ENCODE measurements at regions not wholly inside any gene's neighbourhood (a gene's known extent, or its start where the extent isn't known, plus 50 kb on each side); places are given as distances from the start of the nearest gene placed in this dataset.
"Not testable (repeated sequence)": the region's sequence is repeated elsewhere in the genome, so short reads cannot be mapped to it uniquely, and the experiment has no call there.

DNA sequence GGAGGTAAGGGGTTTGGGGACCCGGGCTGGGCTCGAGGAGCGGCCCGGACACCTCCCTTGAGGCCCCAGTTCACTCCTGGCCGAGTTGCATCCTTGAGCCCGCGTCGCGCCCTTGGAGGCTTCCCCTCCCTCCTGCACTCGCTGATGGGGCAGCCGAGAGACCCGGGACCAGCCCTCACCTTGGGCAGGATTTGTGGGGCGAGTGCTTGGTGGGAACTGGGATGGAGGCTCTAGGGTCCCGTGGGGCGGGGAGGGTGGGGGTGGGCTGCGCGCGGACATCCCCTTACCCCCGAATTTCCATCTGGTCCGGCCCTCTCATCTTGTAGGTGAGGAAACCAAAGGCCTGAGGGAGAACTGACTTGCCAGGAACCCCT, 134.9 kb upstream of the ERV3-1 start:
- not testable (repeated sequence) for H3K9ac ChIP-seq (ENCODE audit: low read length); H3K27me3 ChIP-seq (ENCODE audit: control insufficient read depth, insufficient read depth, low read length); H3K9me3 ChIP-seq (ENCODE audit: control insufficient read depth, low read length); H3K36me3 ChIP-seq (ENCODE audit: control insufficient read depth, insufficient read depth, low read length); H3K4me3 ChIP-seq (ENCODE audit: low read length); H3K4me1 ChIP-seq (ENCODE audit: control insufficient read depth, insufficient read depth, low read length)

DNA sequence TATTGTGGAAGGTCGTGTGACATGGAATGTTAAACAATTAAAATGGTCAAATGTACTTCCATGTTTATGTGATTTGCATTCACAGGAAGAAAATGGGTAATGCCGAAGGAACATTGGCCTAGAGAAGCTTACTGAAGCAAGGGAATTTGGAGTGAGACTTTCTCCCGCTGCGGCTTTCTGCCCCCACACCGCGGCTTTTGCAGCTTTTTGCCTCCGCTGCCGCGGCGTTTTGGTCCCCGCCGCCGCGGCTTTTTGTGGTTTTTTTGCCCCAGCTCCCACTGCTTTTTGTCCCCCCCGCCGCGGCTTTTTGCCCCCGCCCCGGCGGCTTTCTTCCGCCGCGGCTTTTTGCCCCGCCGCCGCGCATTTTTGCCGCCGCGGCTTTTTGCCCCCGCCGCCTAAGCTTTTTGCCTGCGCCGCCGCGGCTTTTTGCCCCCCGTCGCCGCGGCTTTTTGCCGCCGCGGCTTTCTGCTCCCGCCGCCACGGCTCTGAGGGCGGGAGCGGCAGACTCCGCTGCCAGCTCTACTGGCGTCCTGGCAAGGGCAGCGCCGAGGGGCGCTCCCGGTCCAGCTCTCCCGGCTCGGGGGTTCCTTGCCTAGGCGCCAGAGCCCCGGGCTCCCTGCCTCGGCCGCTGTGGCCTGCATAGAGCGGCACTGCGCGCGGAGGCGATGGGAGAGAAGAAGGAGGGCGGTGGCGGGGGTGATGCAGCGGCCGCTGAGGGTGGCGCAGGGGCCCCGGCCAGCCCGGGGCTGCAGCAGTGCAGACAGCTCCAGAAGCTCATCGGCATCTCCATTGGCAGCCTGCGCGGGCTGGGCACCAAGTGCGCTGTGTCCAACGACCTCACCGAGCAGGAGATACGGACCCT, 134.3 kb upstream of the ERV3-1 start:
- not testable (repeated sequence) for H3K9ac ChIP-seq (ENCODE audit: low read length); H3K27me3 ChIP-seq (ENCODE audit: control insufficient read depth, insufficient read depth, low read length); H3K4me1 ChIP-seq (ENCODE audit: control insufficient read depth, insufficient read depth, low read length); H3K36me3 ChIP-seq (ENCODE audit: control insufficient read depth, insufficient read depth, low read length); H3K9me3 ChIP-seq (ENCODE audit: control insufficient read depth, low read length); H3K4me3 ChIP-seq (ENCODE audit: low read length)

DNA sequence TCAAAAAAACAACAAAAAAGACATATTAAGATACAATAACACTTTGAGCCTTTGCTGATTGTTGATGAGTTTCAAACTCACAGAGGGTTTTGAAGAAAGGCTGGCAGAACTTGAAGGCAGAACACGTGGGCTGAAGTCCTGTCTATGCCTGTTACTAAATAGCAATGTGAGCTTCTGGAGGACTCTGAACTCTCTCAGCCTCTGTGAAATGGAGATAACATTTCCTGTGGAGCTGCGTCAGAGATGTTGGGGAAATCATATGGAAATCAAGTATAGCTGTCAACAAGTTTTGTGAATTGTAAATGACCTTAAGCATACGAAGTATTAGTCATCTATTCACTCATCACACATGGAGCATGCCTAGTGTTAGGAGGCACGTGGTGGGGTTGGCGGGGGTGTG, 130.4 kb upstream of the ERV3-1 start:
- H3K27me3 ChIP-seq (ENCODE audit: control insufficient read depth, insufficient read depth, low read length); H3K4me1 ChIP-seq (ENCODE audit: control insufficient read depth, insufficient read depth, low read length); H3K9ac ChIP-seq (ENCODE audit: low read length); H3K36me3 ChIP-seq (ENCODE audit: control insufficient read depth, insufficient read depth, low read length); H3K9me3 ChIP-seq (ENCODE audit: control insufficient read depth, low read length); H3K4me3 ChIP-seq (ENCODE audit: low read length): not testable (repeated sequence)

DNA sequence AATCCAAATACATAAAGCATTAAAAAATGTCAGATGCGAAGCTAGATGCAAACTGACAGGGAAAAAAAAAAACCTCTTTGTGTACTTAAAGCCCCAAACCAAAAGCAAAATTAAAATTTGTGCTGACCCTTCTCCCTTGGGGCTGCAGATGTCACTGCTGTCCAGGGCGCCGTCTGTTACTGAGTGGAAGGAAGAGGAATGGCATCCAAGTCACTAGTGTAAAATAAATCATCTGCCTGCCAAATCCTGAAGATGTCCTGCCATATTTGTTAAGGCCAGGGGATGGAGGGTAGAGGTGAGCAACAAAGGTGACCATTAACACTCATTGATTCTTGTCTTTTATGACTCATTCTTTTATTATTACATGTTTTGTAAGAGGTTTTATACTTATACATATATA, 126.6 kb upstream of the ERV3-1 start:
- H3K9ac ChIP-seq (ENCODE audit: low read length) = not testable (repeated sequence)

DNA sequence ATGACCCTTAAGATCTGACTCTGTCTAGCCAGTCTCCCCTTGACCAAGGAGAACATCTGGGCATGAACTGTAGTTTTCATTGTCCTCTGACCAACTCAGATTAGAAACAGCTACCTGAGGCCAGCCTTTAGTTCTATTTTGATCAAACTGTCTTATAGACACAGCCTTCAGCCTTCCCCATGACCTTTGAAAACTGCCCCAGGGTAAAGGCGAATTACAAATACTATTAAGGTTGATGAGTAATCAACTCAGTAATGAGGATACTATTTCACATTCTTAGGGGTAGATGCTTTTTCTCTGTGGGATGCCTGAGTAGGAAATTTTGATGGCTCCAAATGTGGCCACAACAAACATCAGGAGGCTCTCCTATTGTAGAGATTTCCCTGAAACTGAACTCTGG, 125.8 kb upstream of the ERV3-1 start:
- not testable (repeated sequence) for H3K4me3 ChIP-seq (ENCODE audit: low read length); H3K9ac ChIP-seq (ENCODE audit: low read length); H3K9me3 ChIP-seq (ENCODE audit: control insufficient read depth, low read length); H3K36me3 ChIP-seq (ENCODE audit: control insufficient read depth, insufficient read depth, low read length); H3K4me1 ChIP-seq (ENCODE audit: control insufficient read depth, insufficient read depth, low read length); H3K27me3 ChIP-seq (ENCODE audit: control insufficient read depth, insufficient read depth, low read length)

More for the DNA sequence above, 126.6 kb upstream of the ERV3-1 start:
- H3K4me1 ChIP-seq (ENCODE audit: control insufficient read depth, insufficient read depth, low read length); H3K36me3 ChIP-seq (ENCODE audit: control insufficient read depth, insufficient read depth, low read length); H3K9me3 ChIP-seq (ENCODE audit: control insufficient read depth, low read length); H3K27me3 ChIP-seq (ENCODE audit: control insufficient read depth, insufficient read depth, low read length); H3K4me3 ChIP-seq (ENCODE audit: low read length): not testable (repeated sequence)

DNA sequence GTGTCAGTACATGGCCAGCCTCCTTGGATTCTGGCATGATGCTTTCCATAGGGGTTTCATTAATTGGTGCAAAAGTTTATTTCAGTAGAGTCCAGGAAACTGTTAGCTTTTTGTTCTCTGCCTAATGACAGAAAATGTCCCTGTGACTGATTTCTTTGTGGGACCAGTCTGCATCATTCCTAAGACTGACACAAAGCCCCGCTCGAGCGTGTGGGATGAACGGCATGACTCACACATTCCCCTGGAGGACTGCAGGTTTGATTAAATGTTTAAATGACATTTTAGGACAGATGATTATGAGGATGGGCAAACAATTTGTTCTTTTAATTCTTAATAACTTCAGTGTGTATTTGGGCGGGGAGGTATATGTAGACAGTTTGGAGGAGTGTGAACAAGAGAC, 120.9 kb upstream of the ERV3-1 start:
- H3K9me3 ChIP-seq (ENCODE audit: control insufficient read depth, low read length); H3K4me3 ChIP-seq (ENCODE audit: low read length); H3K36me3 ChIP-seq (ENCODE audit: control insufficient read depth, insufficient read depth, low read length); H3K9ac ChIP-seq (ENCODE audit: low read length); H3K4me1 ChIP-seq (ENCODE audit: control insufficient read depth, insufficient read depth, low read length); H3K27me3 ChIP-seq (ENCODE audit: control insufficient read depth, insufficient read depth, low read length): not testable (repeated sequence)

DNA sequence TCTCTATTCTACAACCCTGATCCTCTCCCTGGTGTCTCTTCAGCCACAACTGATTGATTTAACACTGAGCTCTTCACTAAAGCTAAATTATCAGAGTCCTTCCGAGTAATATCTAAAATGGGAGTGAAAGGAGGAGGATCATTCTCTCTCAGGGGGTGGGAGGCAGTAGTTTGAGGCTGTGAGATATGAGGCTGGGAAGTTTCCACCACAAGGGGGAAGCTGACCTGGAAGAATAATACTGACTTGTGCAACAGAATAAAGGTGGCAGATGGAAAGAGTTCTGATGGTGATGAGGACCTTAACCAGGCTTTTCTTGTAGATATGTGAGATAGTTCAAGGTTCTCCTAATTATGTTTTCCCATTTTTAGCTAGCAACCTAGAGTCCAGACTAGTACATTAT, 118.1 kb upstream of the ERV3-1 start:
- H3K4me1 ChIP-seq (ENCODE audit: control insufficient read depth, insufficient read depth, low read length); H3K36me3 ChIP-seq (ENCODE audit: control insufficient read depth, insufficient read depth, low read length); H3K4me3 ChIP-seq (ENCODE audit: low read length); H3K27me3 ChIP-seq (ENCODE audit: control insufficient read depth, insufficient read depth, low read length); H3K9me3 ChIP-seq (ENCODE audit: control insufficient read depth, low read length); H3K9ac ChIP-seq (ENCODE audit: low read length): not testable (repeated sequence)

DNA sequence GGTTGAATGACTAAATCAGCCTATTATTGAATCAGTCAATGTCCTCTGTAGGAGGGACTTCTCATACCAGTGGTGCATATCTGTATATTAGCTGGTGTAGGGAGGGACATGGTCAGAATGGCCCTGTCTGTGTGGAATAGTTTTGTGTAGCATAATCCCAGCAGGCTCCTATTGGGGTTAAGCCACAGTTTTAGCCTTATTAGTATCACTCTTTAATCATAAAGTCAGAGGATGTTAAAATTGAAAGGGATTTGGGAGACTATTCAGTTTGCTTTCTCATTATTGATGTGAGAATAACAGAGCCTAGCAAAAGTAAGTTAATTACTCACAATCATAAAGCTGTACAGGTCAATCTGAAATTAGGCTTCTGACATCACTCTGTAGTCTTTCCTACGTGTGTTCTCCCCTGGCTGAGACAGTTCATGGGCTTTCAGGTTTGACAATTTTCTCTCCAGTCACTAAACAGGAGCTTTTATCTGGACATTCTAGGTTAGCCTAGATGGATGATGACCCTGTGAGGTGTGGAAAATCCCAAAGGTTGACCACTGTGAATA, 99.2 kb upstream of the ERV3-1 start:
- H3K36me3 ChIP-seq (ENCODE audit: control insufficient read depth, insufficient read depth, low read length); H3K27me3 ChIP-seq (ENCODE audit: control insufficient read depth, insufficient read depth, low read length); H3K9ac ChIP-seq (ENCODE audit: low read length); H3K9me3 ChIP-seq (ENCODE audit: control insufficient read depth, low read length); H3K4me1 ChIP-seq (ENCODE audit: control insufficient read depth, insufficient read depth, low read length); H3K4me3 ChIP-seq (ENCODE audit: low read length): not testable (repeated sequence)

DNA sequence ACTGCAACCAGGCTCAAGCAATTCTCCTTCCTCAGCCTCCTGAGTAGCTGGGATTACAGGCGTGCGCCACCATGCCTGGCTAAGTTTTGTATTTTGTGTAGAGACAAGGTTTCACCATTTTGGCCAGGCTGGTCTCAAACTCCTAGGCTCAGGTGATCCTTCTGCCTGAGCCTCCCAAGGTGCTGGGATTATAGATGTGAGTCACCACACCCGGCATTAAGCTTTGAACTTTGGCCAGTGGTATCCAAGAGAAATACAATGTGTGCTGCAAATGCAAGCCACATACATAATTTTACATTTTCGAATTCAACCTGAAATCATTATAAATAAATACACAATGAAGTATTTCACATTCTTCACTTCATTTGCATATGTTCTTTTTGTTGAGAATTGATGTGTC, 94.0 kb upstream of the ERV3-1 start:
- not testable (repeated sequence) for H3K9ac ChIP-seq (ENCODE audit: low read length); H3K9me3 ChIP-seq (ENCODE audit: control insufficient read depth, low read length); H3K4me3 ChIP-seq (ENCODE audit: low read length); H3K4me1 ChIP-seq (ENCODE audit: control insufficient read depth, insufficient read depth, low read length); H3K27me3 ChIP-seq (ENCODE audit: control insufficient read depth, insufficient read depth, low read length); H3K36me3 ChIP-seq (ENCODE audit: control insufficient read depth, insufficient read depth, low read length)

DNA sequence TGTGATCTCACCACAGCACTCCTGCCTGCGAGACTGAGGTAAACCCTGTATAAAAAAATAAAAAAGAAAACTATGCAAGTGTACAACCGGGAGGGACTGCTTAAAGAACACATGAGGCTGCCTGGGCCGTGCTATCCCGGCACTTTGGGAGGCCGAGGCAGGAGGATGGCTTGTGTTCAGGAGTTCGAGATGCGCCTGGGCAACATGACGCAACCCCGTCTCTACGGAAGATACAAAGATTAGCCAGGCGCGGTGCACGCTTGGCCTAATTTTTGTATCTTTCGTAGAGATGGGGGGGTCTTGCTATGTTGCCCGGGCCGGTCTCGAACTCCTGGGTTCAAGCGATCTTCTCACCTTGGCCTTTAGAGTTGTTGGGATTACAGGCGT, 75.2 kb upstream of the ERV3-1 start:
- peak overlapping the region; percentile 61 for H3K9ac ChIP-seq (ENCODE audit: low read length)

DNA sequence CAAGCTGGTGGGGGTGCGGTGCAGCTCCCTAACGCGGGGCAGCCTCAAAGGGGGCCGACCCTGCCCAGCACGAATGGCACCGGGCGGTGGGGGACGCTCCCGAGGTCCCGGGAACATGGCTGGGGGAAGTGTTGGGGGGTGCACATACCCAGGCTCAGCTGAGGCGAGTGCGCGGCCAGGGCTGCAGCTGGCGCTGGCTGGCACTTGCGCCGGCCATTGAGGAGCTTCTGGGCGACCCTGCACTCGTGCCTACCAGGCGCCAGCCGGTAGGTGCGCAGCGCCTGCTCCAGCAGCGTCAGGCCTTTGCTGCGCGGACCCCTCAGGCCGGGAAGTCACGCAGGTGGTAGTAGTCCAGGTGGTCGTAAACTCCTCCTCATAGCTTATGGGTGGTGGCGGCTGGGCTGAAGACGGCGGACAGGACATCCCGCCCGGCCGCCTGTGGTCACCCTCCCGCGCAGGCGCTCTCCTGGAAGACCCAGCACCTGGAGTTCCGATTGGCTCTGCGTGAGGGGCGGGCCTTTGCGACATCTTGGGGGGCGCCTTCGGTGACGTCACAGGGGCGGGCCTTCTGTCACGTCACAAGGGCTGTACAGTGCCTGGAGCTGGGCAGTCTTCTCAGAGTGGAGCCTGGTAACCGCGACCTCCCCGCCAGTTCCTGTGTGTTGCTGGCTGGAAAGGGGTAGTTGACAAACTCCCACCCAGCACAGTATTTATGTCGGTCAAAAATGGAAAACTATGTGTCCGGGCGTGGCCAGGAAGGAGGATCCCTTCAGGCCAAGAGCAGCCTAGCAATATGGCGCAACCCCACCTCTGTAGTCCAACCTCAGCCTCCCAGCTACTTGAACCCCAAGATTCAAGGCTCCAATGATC, 74.5 kb upstream of the ERV3-1 start:
- not testable (repeated sequence) for H3K9me3 ChIP-seq (ENCODE audit: control insufficient read depth, low read length); H3K4me1 ChIP-seq (ENCODE audit: control insufficient read depth, insufficient read depth, low read length); H3K36me3 ChIP-seq (ENCODE audit: control insufficient read depth, insufficient read depth, low read length); H3K27me3 ChIP-seq (ENCODE audit: control insufficient read depth, insufficient read depth, low read length)
- Histone ChIP-seq H3K4me3 (ENCODE audit: low read length) (peak overlapping the region; percentile 71), H3K9ac (ENCODE audit: low read length) (peak overlapping the region; percentile 70)

More for the DNA sequence above, 75.2 kb upstream of the ERV3-1 start:
- not testable (repeated sequence) for H3K36me3 ChIP-seq (ENCODE audit: control insufficient read depth, insufficient read depth, low read length); H3K4me1 ChIP-seq (ENCODE audit: control insufficient read depth, insufficient read depth, low read length); H3K9me3 ChIP-seq (ENCODE audit: control insufficient read depth, low read length); H3K4me3 ChIP-seq (ENCODE audit: low read length); H3K27me3 ChIP-seq (ENCODE audit: control insufficient read depth, insufficient read depth, low read length)

DNA sequence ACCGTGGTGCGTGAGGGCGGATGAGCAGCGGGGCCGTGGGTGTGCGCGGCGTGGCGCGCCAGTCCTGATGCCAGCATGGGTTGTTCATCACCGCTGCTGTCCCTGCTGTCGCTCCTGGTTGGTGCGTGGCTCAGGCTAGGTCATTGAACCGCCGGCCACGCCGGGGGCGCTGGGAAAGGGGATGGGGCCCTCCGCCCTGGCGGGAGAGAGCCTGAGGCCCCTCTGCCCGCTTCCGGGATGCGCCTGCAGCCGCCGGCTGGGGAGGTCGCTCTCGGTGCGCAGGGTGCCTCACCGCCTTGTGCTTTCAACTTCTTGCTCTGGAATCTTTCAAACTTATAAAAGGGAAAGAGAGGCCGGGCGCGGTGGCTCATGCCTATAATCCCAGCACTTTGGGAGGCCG, 68.5 kb upstream of the ERV3-1 start:
- not testable (repeated sequence) for H3K9ac ChIP-seq (ENCODE audit: low read length); H3K9me3 ChIP-seq (ENCODE audit: control insufficient read depth, low read length); H3K4me1 ChIP-seq (ENCODE audit: control insufficient read depth, insufficient read depth, low read length); H3K36me3 ChIP-seq (ENCODE audit: control insufficient read depth, insufficient read depth, low read length); H3K4me3 ChIP-seq (ENCODE audit: low read length); H3K27me3 ChIP-seq (ENCODE audit: control insufficient read depth, insufficient read depth, low read length)

Data from mucosa of stomach (tissue), 1 donor.